NOMO-1 treated with dmso at 0.1 percent for 144 hours (cell line): ENCODE measurements at regions not wholly inside any gene's neighbourhood (a gene's known extent, or its start where the extent isn't known, plus 50 kb on each side); places are given as distances from the start of the nearest gene placed in this dataset.
A peak's percentile ranks its signal among the peaks of the same experiment; 100 is the strongest.

Experiments used
- DNase-seq: peaks from one replicate; lab custom pipeline; 2025; ENCODE audit not compliant: unreplicated experiment; lab: John Stamatoyannopoulos, UW

GRCh38 chr13:31049833-31050232, 111.9 kb downstream of the HSPH1 start:
- no peak for DNase-seq

- DNase-seq: no peak
These were observed 112.6 kb downstream of the HSPH1 start for GRCh38 chr13:31049083-31049482.

- DNase-seq: no peak
These were observed 113.2 kb downstream of the HSPH1 start for GRCh38 chr13:31048521-31048920.

- no peak for DNase-seq
These were observed 114.3 kb downstream of the TEX26 start for GRCh38 chr13:31046711-31047279.

- DNase-seq: peak; percentile 78
These were observed 113.0 kb downstream of the TEX26 start for GRCh38 chr13:31045286-31046081.

- peak; percentile 67 for DNase-seq
These were observed 112.2 kb downstream of the TEX26 start for GRCh38 chr13:31044364-31045285.

GRCh38 chr13:31043957-31044356, 111.5 kb downstream of the TEX26 start:
- no peak for DNase-seq

- DNase-seq: no peak
These were observed 110.2 kb downstream of the TEX26 start for GRCh38 chr13:31042481-31043165.

GRCh38 chr13:31042049-31042448, 109.6 kb downstream of the TEX26 start:
- no peak for DNase-seq

- DNase-seq: peak; percentile 92
These were observed 106.5 kb downstream of the TEX26 start for GRCh38 chr13:31038834-31039552.

- DNase-seq: peak; percentile 20
These were observed 105.5 kb downstream of the TEX26 start for GRCh38 chr13:31037874-31038500.

GRCh38 chr13:31036731-31037695, 104.6 kb downstream of the TEX26 start:
- DNase-seq: peak; percentile 10

- no peak for DNase-seq
These were observed 102.9 kb downstream of the TEX26 start for GRCh38 chr13:31035185-31035965.

- no peak for DNase-seq
These were observed 100.2 kb downstream of the TEX26 start for GRCh38 chr13:31032528-31033113.

- DNase-seq: no peak
These were observed 99.0 kb downstream of the TEX26 start for GRCh38 chr13:31031482-31031881.

GRCh38 chr13:31029102-31029501, 96.6 kb downstream of the TEX26 start:
- DNase-seq: no peak

- no peak for DNase-seq
These were observed 94.7 kb downstream of the TEX26 start for GRCh38 chr13:31027136-31027535.
